HepG2 (cell line): ENCODE measurements at regions not wholly inside any gene's neighbourhood (a gene's known extent, or its start where the extent isn't known, plus 50 kb on each side); places are given as distances from the start of the nearest gene placed in this dataset.

ENCODE experiments used
- ATAC-seq: fragments of 200-7000 bp; cut with Tn5 transposase; 3 replicates; pipeline ENCODE4 v1.9.1; 2020; ENCODE audit warnings: mild to moderate bottlenecking, moderate library complexity
- BruUV-seq: library from RNA; stranded (reverse); fragments of 400-500 nt; replicated peaks from 2 replicates; lab custom pipeline; 2021; lab: Mats Ljungman, UMichigan
- CTCF ChIA-PET: fragments of 300-600 bp; formaldehyde crosslinking; extraction: SDS; loops from one replicate; lab custom pipeline; 2021; ENCODE audit warnings: low total read pairs, inconsistent platforms, low intra/inter-chr PET ratio; lab: Yijun Ruan, JAX
- POLR2A ChIA-PET: fragments of 350-600 bp; sonication (Branson Sonifier 250); formaldehyde crosslinking; loops from one replicate; lab custom pipeline; 2020; ENCODE audit warnings: antibody characterized with exemption, inconsistent platforms; lab: Yijun Ruan, JAX
- DNase-seq: peaks from one replicate; pipeline ENCODE4 v3.0.0-alpha.2; 2015; ENCODE audit warnings: low spot score
- FAIRE-seq: peaks from 3 replicates; lab custom pipeline; 2011; peaks lifted over from hg19 to GRCh38; lab: Jason Lieb, UNC
- H2AFZ ChIP-seq: one replicate; pipeline ENCODE4 v1.6.1; 2011; ENCODE audit warnings: low read length, inconsistent platforms
- H3K27ac ChIP-seq: fragments of 300-600 bp; 3 replicates; pipeline ENCODE4 v1.8.0; 2011; ENCODE audit warnings: mixed run types, mild to moderate bottlenecking, mixed read lengths, low read length, inconsistent platforms; ENCODE audit not compliant: insufficient read depth; ENCODE audit errors: extremely low read length
- H3K27me3 ChIP-seq, 2 experiments: fragments of 200-600 bp in 1 of 2; 2 replicates in 1 of 2; 3 replicates in 1 of 2; pipeline versions ENCODE4 v1.6.0 to v1.8.0; 2011; ENCODE audit warnings: low read length in 2 of 2, mild to moderate bottlenecking in 2 of 2, moderate library complexity in 2 of 2, inconsistent platforms in 1 of 2; ENCODE audit not compliant: insufficient read depth in 2 of 2, control insufficient read depth in 1 of 2
- H3K36me3 ChIP-seq, 2 experiments: fragments of 200-600 bp in 1 of 2; replicated peaks in 1 of 2; 2 replicates in 1 of 2; 3 replicates in 1 of 2; pipeline versions ENCODE4 v1.5.1 to v1.8.0; 2011; ENCODE audit warnings: low read length in 2 of 2, inconsistent platforms in 1 of 2; ENCODE audit not compliant: insufficient read depth in 2 of 2, control insufficient read depth in 1 of 2
- H3K4me1 ChIP-seq: 2 replicates; pipeline ENCODE4 v1.5.1; 2012; ENCODE audit warnings: low read length, inconsistent platforms; ENCODE audit not compliant: insufficient read depth
- H3K4me2 ChIP-seq: 2 replicates; pipeline ENCODE4 v1.6.0; 2011; ENCODE audit warnings: low read depth, low read length, inconsistent platforms
- H3K4me3 ChIP-seq, 3 experiments: fragments of 200-600 bp in 1 of 3; sonication (generic), shearing (Covaris generic) in 1 of 3; replicated peaks in 1 of 3; 2 replicates each; pipeline ENCODE4 v1.5.1; 2011 to 2016; ENCODE audit warnings: low read length in 3 of 3, inconsistent platforms in 2 of 3, low read depth in 2 of 3, mild to moderate bottlenecking in 2 of 3, control low read depth in 1 of 3, mixed read lengths in 1 of 3; ENCODE audit not compliant: insufficient read depth in 1 of 3
- H3K79me2 ChIP-seq: one replicate; pipeline ENCODE4 v1.6.1; 2011; ENCODE audit warnings: low read length, inconsistent platforms; ENCODE audit not compliant: insufficient read depth
- H3K9ac ChIP-seq: 2 replicates; pipeline ENCODE4 v1.6.0; 2011; ENCODE audit warnings: mild to moderate bottlenecking, low read depth, low read length, inconsistent platforms; ENCODE audit not compliant: insufficient read depth
- H3K9me3 ChIP-seq: 2 replicates; pipeline ENCODE4 v1.5.1; 2012; ENCODE audit warnings: mild to moderate bottlenecking, low read length
- H4K20me1 ChIP-seq: 2 replicates; pipeline ENCODE4 v1.6.0; 2011; ENCODE audit warnings: inconsistent platforms, mild to moderate bottlenecking, low read length, moderate library complexity; ENCODE audit not compliant: insufficient read depth
- CREB3 ChIP-seq: sonication (generic); formaldehyde crosslinking; IDR thresholded peaks from 2 replicates; pipeline ENCODE4 v1.5.0; 2020; ENCODE audit warnings: missing genetic modification reagents
- CTCF ChIP-seq: sonication (generic); formaldehyde crosslinking; IDR thresholded peaks from 2 replicates; pipeline ENCODE4 v1.5.0; 2020; ENCODE audit warnings: mild to moderate bottlenecking, missing genetic modification reagents, moderate library complexity
- FOXP4 ChIP-seq: sonication (generic); formaldehyde crosslinking; IDR thresholded peaks from 2 replicates; pipeline ENCODE4 v1.4.0; 2020; ENCODE audit warnings: missing genetic modification reagents
- HMG20B ChIP-seq: conservative IDR thresholded peaks from 2 replicates; pipeline ENCODE4 v1.6.1; 2016; ENCODE audit warnings: missing genetic modification reagents, missing compliant biosample characterization
- HNF1B ChIP-seq: sonication (generic); formaldehyde crosslinking; IDR thresholded peaks from 2 replicates; pipeline ENCODE4 v1.5.1; 2020; ENCODE audit warnings: mild to moderate bottlenecking, moderate library complexity, missing genetic modification reagents
- ISX ChIP-seq: sonication (generic); formaldehyde crosslinking; conservative IDR thresholded peaks from 2 replicates; pipeline ENCODE4 v1.5.0; 2020; ENCODE audit warnings: missing genetic modification reagents
- JDP2 ChIP-seq: sonication (generic); formaldehyde crosslinking; IDR thresholded peaks from 2 replicates; pipeline ENCODE4 v1.8.1; 2022; ENCODE audit warnings: missing genetic modification reagents, borderline replicate concordance
- NR2F6 ChIP-seq, 2 experiments: IDR thresholded peaks; 2 replicates each; pipeline ENCODE4 v1.6.1; 2016; ENCODE audit warnings: antibody characterized with exemption in 1 of 2, mild to moderate bottlenecking in 1 of 2
- POGK ChIP-seq: sonication (generic); formaldehyde crosslinking; conservative IDR thresholded peaks from 2 replicates; pipeline ENCODE4 v1.8.0; 2022; ENCODE audit warnings: mild to moderate bottlenecking, moderate library complexity, missing genetic modification reagents
- RBM39 ChIP-seq: fragments of 200-400 bp; formaldehyde crosslinking; IDR thresholded peaks from one replicate; pipeline ENCODE4 v1.6.1; 2018; ENCODE audit warnings: antibody characterized with exemption, mild to moderate bottlenecking, low read depth, low read length; ENCODE audit not compliant: poor library complexity, severe bottlenecking
- SNAI1 ChIP-seq: sonication (generic); formaldehyde crosslinking; IDR thresholded peaks from 2 replicates; pipeline ENCODE4 v1.5.0; 2020; ENCODE audit warnings: mild to moderate bottlenecking, missing genetic modification reagents, borderline replicate concordance
- TBP ChIP-seq: sonication (generic); formaldehyde crosslinking; IDR thresholded peaks from 2 replicates; pipeline ENCODE4 v1.5.0; 2020; ENCODE audit warnings: missing genetic modification reagents
- ZBTB8A ChIP-seq: sonication (generic); formaldehyde crosslinking; IDR thresholded peaks from 2 replicates; pipeline ENCODE4 v1.4.0; 2020; ENCODE audit warnings: mild to moderate bottlenecking, low read depth, missing genetic modification reagents, borderline replicate concordance
- ZFP36 ChIP-seq: fragments of 150-350 bp; IDR thresholded peaks from 2 replicates; pipeline ENCODE4 v1.6.1; 2018; ENCODE audit warnings: borderline replicate concordance, low read length, low read depth; ENCODE audit not compliant: partially characterized antibody
- ZFP36L2 ChIP-seq: sonication (generic); formaldehyde crosslinking; IDR thresholded peaks from 2 replicates; pipeline ENCODE4 v1.4.0; 2020; ENCODE audit warnings: missing genetic modification reagents
- ZKSCAN8 ChIP-seq: IDR thresholded peaks from 2 replicates; pipeline ENCODE4 v1.6.1; 2016; ENCODE audit warnings: borderline replicate concordance, missing genetic modification reagents, missing compliant biosample characterization
- ZNF367 ChIP-seq: sonication (generic); formaldehyde crosslinking; IDR thresholded peaks from 2 replicates; pipeline ENCODE4 v1.4.0; 2020; ENCODE audit warnings: missing genetic modification reagents, borderline replicate concordance
- WGBS: methylation state at CpG from one replicate; pipeline ENCODE4 v1.1.6; 2017; ENCODE audit warnings: low lambda C conversion rate; 5-methylcytosine and 5-hydroxymethylcytosine counted together
- in situ Hi-C: cut with HindIII; loops from 2 replicates; pipeline ENCODE4 v1.10.0; 2017; ENCODE audit warnings: low pct_unique_long_range_greater_than_20kb; ENCODE audit not compliant: extremely low pct_ligation_motif_present
- intact Hi-C: fragments of 100-400 bp; cut with micrococcal nuclease; formaldehyde crosslinking; loops from one replicate; pipeline ENCODE4 v1.10.0; 2022; ENCODE audit not compliant: unreplicated experiment

- in situ Hi-C loops, result no loop called here
- Histone ChIP-seq H4K20me1 (no peaks in the 10 kb centered on the region), H3K27ac (no peak overlapping the region), H3K4me2 (no peak overlapping the region), H3K36me3 (no peaks in the 10 kb centered on the region), H3K4me1 (no peaks in the 10 kb centered on the region), H3K27me3 (no peaks in the 10 kb centered on the region), H3K9ac (no peak overlapping the region), H3K79me2 (no peaks in the 10 kb centered on the region), H3K4me3 (no peak overlapping the region), H3K9me3 (no peaks in the 10 kb centered on the region), H2AFZ (no peak overlapping the region)
- no peak for FAIRE-seq
- ChIA-PET POLR2A (no interaction called here), CTCF (no interaction called here)
- intact Hi-C loops, result no loop called here
- DNase-seq, result no peak
- WGBS, result under 1% methylated on average over 7 of the region's 7 CpGs
- BruUV-seq, result no TSS peak
- ATAC-seq, result no peak
- TF ChIP-seq FOXP4 (no peak), ZFP36 (no peak), CTCF (CRISPR knock-in tag) (no peak), NR2F6 (IDR thresholded peaks at IDR 0.05) (no peak), NR2F6 (CRISPR knock-in tag; IDR thresholded peaks at IDR 0.05) (no peak), ZFP36L2 (CRISPR knock-in tag) (no peak), HNF1B (no peak), ISX (CRISPR knock-in tag) (no peak), ZKSCAN8 (CRISPR knock-in tag) (no peak), POGK (CRISPR knock-in tag) (no peak), ZBTB8A (CRISPR knock-in tag) (no peak), CREB3 (CRISPR knock-in tag) (no peak), TBP (no peak), HMG20B (no peak), JDP2 (CRISPR knock-in tag) (no peak), RBM39 (no peak), SNAI1 (CRISPR knock-in tag) (no peak), ZNF367 (CRISPR knock-in tag) (no peak)
Measured at GRCh38 chr15:98347866-98348265, 300.5 kb upstream of the IGF1R start.
